ENCODE measurements at regions not wholly inside any gene's neighbourhood (a gene's known extent, or its start where the extent isn't known, plus 50 kb on each side); places are given as distances from the start of the nearest gene placed in this dataset.

DNA sequence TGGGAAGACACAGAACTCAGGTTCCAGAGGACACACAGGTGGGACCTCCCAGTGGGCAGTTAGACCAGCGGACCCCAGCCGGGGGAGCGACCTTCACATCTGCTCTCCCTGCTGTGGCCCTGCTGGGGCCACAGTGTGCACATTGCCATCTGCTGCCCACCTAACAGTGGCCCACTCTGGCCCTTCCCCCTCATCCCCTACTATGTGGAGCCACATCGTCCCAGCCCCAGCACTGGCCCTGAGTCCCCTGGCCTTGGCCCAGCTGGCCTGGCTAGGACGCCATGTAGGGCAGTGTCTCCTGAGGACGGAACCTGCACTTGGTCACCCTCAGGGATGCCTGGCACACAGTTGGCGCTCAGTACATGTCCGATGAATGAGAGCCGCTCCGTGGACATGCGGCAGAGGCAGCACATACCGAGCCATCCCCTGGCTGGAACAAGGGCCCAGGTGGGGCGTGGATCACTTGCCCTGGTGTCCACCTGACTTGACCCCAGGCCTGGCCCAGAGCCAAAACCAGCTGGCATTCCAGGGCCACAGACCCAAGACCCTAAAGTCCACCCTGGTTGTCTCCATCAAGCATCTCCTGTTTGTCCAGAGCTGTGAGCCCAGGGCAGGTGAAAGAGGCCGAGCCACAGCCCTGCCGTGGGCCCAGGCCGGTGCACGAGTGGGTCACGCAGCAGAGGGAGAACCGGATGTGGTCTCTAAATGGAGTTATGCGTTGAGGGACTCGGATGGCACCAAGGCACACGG, 93.1 kb upstream of the FGF3 start:
- WGBS (ENCODE audit: extremely low coverage, insufficient read length, low lambda C conversion rate), result no CpG with 5 or more reads among the region's 22 CpGs
- no peak overlapping the region for H3K27ac ChIP-seq (ENCODE audit: insufficient read length, low read depth, low read length)
- H3K4me2 ChIP-seq (ENCODE audit: insufficient read depth, insufficient read length, low read length), result no peak overlapping the region
- H2BK5ac ChIP-seq (ENCODE audit: insufficient read length, low read length), result no peak overlapping the region
- peaks cover 0 to 6% of the 10 kb centered on the region in 2 experiments; a peak in 1 of 5 replicates for H3K9me3 Mint-ChIP-seq
- no peaks in the 10 kb centered on the region for H3K79me1 ChIP-seq (ENCODE audit: insufficient read depth, low read depth, low read length, poor library complexity, severe bottlenecking)
- H3K4me3 Mint-ChIP-seq, result no peak overlapping the region; a peak in 1 of 5 replicates
- H4K91ac ChIP-seq (ENCODE audit: insufficient read length, low read depth, low read length), result no peak overlapping the region
- no peak overlapping the region for H3K56ac ChIP-seq (ENCODE audit: insufficient read length, low read depth, low read length)
- H3T11ph ChIP-seq (ENCODE audit: low read length), result no peak overlapping the region
- no peak overlapping the region for H2BK12ac ChIP-seq (ENCODE audit: insufficient read length, low read depth, low read length)
- H3K27me3 ChIP-seq (ENCODE audit: insufficient read depth, low read length), result no peaks in the 10 kb centered on the region; the same call in 1 of the 2 replicates
- no peak overlapping the region for H2BK120ac ChIP-seq (ENCODE audit: low read depth, low read length, poor library complexity, severe bottlenecking)
- H2AFZ ChIP-seq (ENCODE audit: low read length), result no peak overlapping the region
- DNase-seq, result peak; percentile 24
- no peaks in the 10 kb centered on the region for H4K20me1 ChIP-seq (ENCODE audit: control insufficient read depth, insufficient read depth, insufficient read length)
- H4K8ac ChIP-seq (replicated peaks; ENCODE audit: insufficient read length, low read depth, low read length), result no peak overlapping the region
- H3K27ac Mint-ChIP-seq, result no peak overlapping the region; a peak in 1 of 7 replicates
- no peak overlapping the region for H2BK15ac ChIP-seq (ENCODE audit: low read depth, low read length)
- no peak overlapping the region for H2AK5ac ChIP-seq (ENCODE audit: insufficient read length, low read length)
- H3K9ac ChIP-seq (ENCODE audit: extremely low read depth, insufficient read length, low read length), result no peak overlapping the region
- H3K23ac ChIP-seq (ENCODE audit: insufficient read length, low read depth, low read length), result no peak overlapping the region
- H3K4ac ChIP-seq (ENCODE audit: low read depth, low read length), result no peak overlapping the region
- no peaks in the 10 kb centered on the region for H3K79me2 ChIP-seq (ENCODE audit: insufficient read depth, low read length)
- peaks cover 0 to 6% of the 10 kb centered on the region in 2 experiments; a peak in 2 of 4 replicates for H3K4me1 Mint-ChIP-seq
- peaks cover 23% of the 10 kb centered on the region for H3K27me3 Mint-ChIP-seq (ENCODE audit: low read depth)
- H3K4me1 ChIP-seq (ENCODE audit: insufficient read depth, low read length), result no peaks in the 10 kb centered on the region; the same call in 1 of the 2 replicates
- no peak overlapping the region for H3K18ac ChIP-seq (ENCODE audit: insufficient read length, low read depth, low read length)
- no peaks in the 10 kb centered on the region for H3K9me3 ChIP-seq (ENCODE audit: control insufficient read depth, low read depth, low read length)
- TF ChIP-seq, protein P1, sequence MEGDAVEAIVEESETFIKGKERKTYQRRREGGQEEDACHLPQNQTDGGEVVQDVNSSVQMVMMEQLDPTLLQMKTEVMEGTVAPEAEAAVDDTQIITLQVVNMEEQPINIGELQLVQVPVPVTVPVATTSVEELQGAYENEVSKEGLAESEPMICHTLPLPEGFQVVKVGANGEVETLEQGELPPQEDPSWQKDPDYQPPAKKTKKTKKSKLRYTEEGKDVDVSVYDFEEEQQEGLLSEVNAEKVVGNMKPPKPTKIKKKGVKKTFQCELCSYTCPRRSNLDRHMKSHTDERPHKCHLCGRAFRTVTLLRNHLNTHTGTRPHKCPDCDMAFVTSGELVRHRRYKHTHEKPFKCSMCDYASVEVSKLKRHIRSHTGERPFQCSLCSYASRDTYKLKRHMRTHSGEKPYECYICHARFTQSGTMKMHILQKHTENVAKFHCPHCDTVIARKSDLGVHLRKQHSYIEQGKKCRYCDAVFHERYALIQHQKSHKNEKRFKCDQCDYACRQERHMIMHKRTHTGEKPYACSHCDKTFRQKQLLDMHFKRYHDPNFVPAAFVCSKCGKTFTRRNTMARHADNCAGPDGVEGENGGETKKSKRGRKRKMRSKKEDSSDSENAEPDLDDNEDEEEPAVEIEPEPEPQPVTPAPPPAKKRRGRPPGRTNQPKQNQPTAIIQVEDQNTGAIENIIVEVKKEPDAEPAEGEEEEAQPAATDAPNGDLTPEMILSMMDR (conservative IDR thresholded peaks at IDR 0.05), result no peak
- H2BK20ac ChIP-seq (ENCODE audit: low read depth, low read length, poor library complexity, severe bottlenecking), result no peak overlapping the region
- H3K36me3 Mint-ChIP-seq (ENCODE audit: insufficient read depth in 1 of 3, low read depth in 3 of 3), result no peaks in the 10 kb centered on the region; a peak in 1 of 7 replicates
- H3K14ac ChIP-seq (ENCODE audit: insufficient read depth, low read length), result no peak overlapping the region
- no peak overlapping the region for H4K5ac ChIP-seq (ENCODE audit: insufficient read length, low read depth, low read length)
- H3K23me2 ChIP-seq (ENCODE audit: insufficient read length, low read depth, low read length, poor library complexity, severe bottlenecking), result no peaks in the 10 kb centered on the region
